ENCODE measurements at regions not wholly inside any gene's neighbourhood (a gene's known extent, or its start where the extent isn't known, plus 50 kb on each side); places are given as distances from the start of the nearest gene placed in this dataset.
"Not testable (repeated sequence)": the region's sequence is repeated elsewhere in the genome, so short reads cannot be mapped to it uniquely, and the experiment has no call there.

- no peak for TF ChIP-seq CTCF (IDR thresholded peaks at IDR 0.05)
These were observed 877.6 kb upstream of the AUTS2 start for GRCh38 chr7:68720697-68721096.

DNA sequence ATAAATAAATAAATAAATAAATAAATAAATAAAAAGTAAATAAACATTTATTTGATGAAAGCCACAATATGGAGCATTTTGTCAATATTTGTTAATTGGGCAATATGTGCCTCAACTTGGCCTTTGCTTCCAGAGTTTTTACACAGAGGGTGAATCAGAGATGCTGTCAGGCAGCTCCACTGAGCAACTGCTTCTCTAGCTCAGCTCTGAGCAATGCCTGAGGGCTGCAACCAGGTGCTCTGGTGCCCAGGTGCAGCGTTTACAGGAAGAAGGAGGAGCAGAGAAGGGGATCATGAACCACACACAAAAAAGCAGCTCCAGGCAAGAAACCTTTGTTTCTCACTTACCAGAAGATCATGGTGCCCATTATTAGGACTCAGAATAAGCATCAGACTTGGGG is 876.2 kb upstream of the AUTS2 start:
- H3K4me3 ChIP-seq, result no peak overlapping the region
- no peaks in the 10 kb centered on the region for H3K9me3 ChIP-seq
- H3K4me1 ChIP-seq, result peaks cover 0 to 4% of the 10 kb centered on the region in 2 donors
- H3K27ac ChIP-seq, result no peak overlapping the region
- no peaks in the 10 kb centered on the region for H3K27me3 ChIP-seq
- TF ChIP-seq CTCF (IDR thresholded peaks at IDR 0.05), result no peak
- no peak for DNase-seq (ENCODE audit: low spot score)
- no peaks in the 10 kb centered on the region for H3K36me3 ChIP-seq

More at GRCh38 chr7:68720697-68721096, 877.6 kb upstream of the AUTS2 start:
- H3K4me3 ChIP-seq, result no peak overlapping the region
- H3K36me3 ChIP-seq, result no peaks in the 10 kb centered on the region
- no peaks in the 10 kb centered on the region for H3K9me3 ChIP-seq
- peaks cover 0 to 4% of the 10 kb centered on the region in 2 donors for H3K4me1 ChIP-seq
- no peaks in the 10 kb centered on the region for H3K27me3 ChIP-seq
- no peak overlapping the region for H3K27ac ChIP-seq
- DNase-seq (ENCODE audit: low spot score), result no peak

- Histone ChIP-seq H3K27ac (no peak overlapping the region), H3K4me1 (no peaks in the 10 kb centered on the region), H3K27me3 (no peaks in the 10 kb centered on the region), H3K9me3 (no peaks in the 10 kb centered on the region), H3K4me3 (no peak overlapping the region), H3K36me3 (no peaks in the 10 kb centered on the region)
- no peak for TF ChIP-seq CTCF (IDR thresholded peaks at IDR 0.05)
- DNase-seq (ENCODE audit: low spot score), result no peak
These were observed 873.3 kb upstream of the AUTS2 start for GRCh38 chr7:68724965-68725364.

- Histone ChIP-seq H3K4me3 (no peak overlapping the region), H3K9me3 (no peaks in the 10 kb centered on the region), H3K4me1 (no peaks in the 10 kb centered on the region), H3K27ac (no peak overlapping the region), H3K36me3 (no peaks in the 10 kb centered on the region), H3K27me3 (no peaks in the 10 kb centered on the region)
- DNase-seq (ENCODE audit: low spot score), result no peak
- no peak for TF ChIP-seq CTCF (IDR thresholded peaks at IDR 0.05)
These were observed 872.2 kb upstream of the AUTS2 start for GRCh38 chr7:68725843-68726785.

- not testable (repeated sequence) for H3K4me1 ChIP-seq; H3K9me3 ChIP-seq; DNase-seq (ENCODE audit: low spot score); H3K4me3 ChIP-seq; H3K27ac ChIP-seq; H3K27me3 ChIP-seq; H3K36me3 ChIP-seq
These were observed 869.6 kb upstream of the AUTS2 start for GRCh38 chr7:68728720-68729119.

DNA sequence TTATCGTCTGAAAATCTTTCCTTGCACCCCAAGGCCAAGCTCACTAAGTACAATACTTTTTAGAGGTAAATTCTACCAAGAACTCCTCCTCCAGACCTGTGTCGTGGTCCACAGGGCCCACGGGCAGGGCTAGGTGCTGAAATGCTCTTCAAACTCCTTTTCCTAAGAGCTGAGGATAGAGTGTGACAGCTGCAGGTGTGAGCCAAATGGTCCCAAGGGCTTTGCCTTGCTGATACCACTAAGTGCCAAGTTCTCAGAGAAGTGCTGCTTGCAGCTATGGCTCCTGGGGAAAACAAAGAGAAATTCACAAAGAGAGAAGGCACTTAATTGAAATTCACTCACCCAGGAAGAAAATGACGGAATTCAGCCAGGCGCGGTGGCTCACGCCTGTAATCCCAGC is 868.9 kb upstream of the AUTS2 start:
- H3K27me3 ChIP-seq, result no peaks in the 10 kb centered on the region
- no peaks in the 10 kb centered on the region for H3K4me1 ChIP-seq
- no peak overlapping the region for H3K27ac ChIP-seq
- TF ChIP-seq CTCF (IDR thresholded peaks at IDR 0.05), result no peak
- no peak for DNase-seq (ENCODE audit: low spot score)
- H3K36me3 ChIP-seq, result no peaks in the 10 kb centered on the region
- H3K4me3 ChIP-seq, result no peak overlapping the region
- H3K9me3 ChIP-seq, result no peaks in the 10 kb centered on the region
